NCI-H2196 treated with DMSO at 0.1 percent for 48 hours (cell line): ENCODE measurements at regions not wholly inside any gene's neighbourhood (a gene's known extent, or its start where the extent isn't known, plus 50 kb on each side); places are given as distances from the start of the nearest gene placed in this dataset.

Experiments
- DNase-seq: peaks from one replicate; lab custom pipeline; 2025; ENCODE audit not compliant: unreplicated experiment; lab: John Stamatoyannopoulos, UW

- no peak for DNase-seq
These were observed 180.0 kb upstream of the BMPER start for GRCh38 chr7:33725111-33726025.

DNA sequence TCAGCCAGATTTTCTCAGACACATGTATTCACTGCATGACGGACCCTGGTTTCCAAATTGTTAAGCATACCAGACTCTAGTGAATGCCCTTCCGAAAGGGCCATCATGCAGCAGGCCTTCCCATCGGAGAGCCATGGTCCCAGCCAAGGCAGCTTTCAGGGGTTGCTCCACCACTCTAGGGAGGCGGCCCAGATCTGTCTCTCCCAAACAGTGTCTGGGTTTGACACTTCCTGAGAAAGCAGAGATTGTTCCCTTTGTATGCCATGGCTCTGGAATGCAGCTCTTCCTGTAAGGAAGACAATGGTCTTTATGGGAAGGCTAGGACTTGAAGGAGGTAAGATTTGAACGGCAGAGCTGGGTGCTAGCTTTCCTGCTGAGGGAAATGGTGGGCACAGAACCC lies 178.8 kb upstream of the BMPER start:
- no peak for DNase-seq

DNA sequence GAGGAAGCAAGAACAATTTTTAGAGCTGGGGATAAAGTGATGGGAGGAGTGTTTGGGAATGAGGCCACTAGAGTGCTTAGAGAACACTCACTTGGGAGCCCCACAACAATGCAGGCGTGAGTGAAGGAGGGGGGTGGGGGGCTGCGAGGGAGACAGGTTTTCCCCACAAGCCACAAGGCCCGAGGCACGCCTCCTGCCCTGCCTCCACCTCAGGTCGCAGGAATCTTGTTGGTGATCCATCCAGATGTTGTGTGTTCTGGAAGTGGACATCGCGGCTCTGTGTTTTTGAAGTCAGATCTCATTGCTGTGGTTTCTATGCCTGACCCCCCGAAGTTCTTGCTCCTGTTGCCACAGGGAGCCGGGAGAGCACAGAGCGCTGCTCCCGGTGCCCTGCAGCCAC lies 178.0 kb upstream of the BMPER start:
- no peak for DNase-seq

DNA sequence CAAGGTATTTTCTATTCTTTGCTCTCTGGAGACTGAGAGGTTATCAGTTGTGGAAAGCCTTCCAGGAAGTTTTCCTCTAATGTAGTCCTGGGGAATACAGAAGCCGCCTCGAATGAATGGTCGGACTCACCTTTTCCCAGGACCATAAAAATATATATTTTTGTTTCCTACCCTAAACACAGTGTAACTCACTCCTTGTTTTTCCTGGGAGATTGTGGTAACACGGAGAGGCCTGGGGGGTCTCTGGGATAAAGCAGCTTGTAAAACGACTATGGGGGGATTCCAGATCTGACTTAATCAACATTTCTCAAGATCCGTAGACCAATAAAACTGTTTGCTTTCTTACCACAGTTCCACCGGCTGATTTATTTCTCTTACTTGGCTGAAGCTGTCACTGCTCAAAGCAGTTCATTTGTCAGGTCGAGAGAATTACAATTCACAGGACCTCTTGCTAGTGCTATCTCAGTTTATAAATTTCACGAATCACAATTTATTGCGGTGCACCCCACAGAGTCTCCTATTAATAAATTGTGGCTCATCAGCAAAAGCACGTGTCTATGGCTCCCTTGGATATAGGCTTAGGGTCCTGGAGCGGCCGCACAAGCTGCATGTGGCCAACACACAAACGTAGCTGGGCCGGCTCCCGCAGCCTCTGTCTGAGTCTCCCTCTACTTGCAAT lies 176.3 kb upstream of the BMPER start:
- DNase-seq: no peak

GRCh38 chr7:33729726-33730125 lies 175.6 kb upstream of the BMPER start:
- no peak for DNase-seq

- DNase-seq: no peak
These were observed 174.4 kb upstream of the BMPER start for GRCh38 chr7:33730958-33731357.

- DNase-seq: no peak
These were observed 173.4 kb upstream of the BMPER start for GRCh38 chr7:33731912-33732311.

GRCh38 chr7:33732462-33732861 lies 172.9 kb upstream of the BMPER start:
- DNase-seq: no peak

GRCh38 chr7:33733870-33734650 lies 171.3 kb upstream of the BMPER start:
- no peak for DNase-seq

GRCh38 chr7:33735403-33735802 lies 169.9 kb upstream of the BMPER start:
- DNase-seq: no peak

DNA sequence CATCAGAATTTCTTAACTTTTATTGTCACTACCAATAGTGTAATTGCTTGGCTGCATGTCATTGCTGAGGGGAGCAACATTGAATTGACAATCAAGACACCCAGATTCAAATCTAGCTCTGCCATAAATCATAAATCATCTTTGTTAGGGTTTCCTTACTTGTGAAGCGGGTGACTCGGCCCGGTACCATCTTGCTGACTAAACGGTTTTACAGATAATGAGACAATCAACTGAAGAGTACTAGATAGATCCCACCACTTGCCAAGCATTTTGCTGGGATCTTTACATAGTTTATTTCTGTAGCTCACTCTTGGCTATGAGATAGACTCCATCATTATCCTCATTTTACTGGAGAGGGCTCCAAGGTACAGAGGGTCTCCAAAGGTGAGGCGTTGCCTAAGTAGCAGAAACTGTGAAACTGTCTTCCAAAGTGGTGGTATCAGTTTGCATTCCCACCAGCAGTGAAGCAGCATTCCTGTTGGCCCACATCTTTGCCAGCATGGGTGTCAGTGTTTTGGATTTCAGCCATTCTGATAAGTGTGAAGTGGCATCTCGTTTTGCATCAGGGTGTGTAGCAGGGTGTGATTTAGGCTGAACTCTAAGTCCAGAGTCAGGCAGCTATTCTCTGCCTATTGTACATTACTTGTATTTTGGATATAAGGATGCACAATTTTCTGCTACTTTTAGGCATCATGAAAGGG lies 168.7 kb upstream of the BMPER start:
- no peak for DNase-seq

GRCh38 chr7:33738260-33738935 lies 166.9 kb upstream of the BMPER start:
- DNase-seq: no peak

GRCh38 chr7:33739286-33739685 lies 166.1 kb upstream of the BMPER start:
- DNase-seq: no peak

- DNase-seq: no peak
These were observed 162.8 kb upstream of the BMPER start for GRCh38 chr7:33742521-33742920.

DNA sequence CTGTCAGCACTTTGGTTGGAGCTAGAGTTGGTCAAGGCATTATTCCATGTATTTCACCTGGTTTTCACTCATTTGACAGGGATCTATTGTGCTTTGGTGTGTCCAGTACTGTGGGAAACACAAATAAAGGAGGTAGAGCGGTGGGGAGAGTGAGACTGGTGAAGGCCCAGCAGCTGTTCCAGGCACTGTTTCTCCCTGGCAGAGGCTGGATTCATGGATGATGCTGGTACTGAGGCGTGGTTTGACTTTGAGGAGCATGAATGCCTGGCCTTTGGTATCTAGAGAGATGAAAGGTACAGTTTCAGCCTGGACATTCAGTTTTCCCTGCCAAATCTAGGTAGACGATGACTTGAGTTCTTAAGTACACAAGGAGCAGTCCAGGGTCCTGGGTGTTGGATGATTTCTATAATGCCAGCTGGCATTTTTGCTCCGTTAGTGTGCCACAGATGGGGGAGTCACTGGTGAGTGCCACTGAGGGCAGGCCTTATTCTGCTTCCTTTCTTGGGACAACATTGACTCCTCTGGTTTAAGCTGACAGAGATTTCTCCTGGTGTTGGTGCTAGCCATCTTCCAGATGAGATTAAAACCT lies 162.2 kb upstream of the BMPER start:
- no peak for DNase-seq

GRCh38 chr7:33743594-33743993 lies 161.7 kb upstream of the BMPER start:
- DNase-seq: no peak

DNA sequence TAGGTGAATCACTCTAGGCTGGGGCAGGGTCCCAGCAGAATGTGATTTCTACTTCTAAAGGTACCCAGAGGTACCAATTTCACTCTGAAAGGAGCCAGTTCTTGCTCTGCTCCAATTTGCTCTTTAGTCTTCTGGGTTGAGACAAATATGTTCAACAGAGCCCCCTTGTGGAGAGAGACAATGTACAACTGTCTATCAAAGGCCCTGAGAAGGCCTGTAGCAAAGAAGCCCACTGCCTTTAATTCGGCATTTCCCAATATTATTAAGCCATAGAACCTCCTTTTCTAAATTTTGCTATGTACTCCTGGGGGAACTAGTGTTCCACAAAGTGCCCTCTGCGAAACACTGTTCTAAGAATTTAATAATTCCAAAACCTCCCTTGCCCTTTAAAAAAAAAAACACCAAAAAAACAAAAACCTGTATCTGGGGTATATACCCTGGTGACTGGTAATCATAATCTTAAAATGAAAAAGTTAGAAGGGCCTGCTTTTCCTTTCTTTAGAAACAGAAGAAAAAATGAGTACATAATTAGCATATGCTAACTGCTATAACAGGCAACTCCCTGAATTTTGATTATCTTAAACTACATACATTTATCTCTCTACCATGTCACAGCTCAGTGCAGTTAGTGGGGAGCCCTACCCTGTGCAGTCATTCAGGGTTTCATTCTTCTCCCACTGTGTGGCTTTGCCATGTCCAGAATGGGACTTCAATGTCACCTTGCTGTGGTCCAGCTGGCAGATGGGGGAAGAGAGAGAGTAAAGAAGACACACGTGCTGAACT lies 160.9 kb upstream of the BMPER start:
- DNase-seq: no peak

GRCh38 chr7:33745934-33746333 lies 159.4 kb upstream of the BMPER start:
- DNase-seq: no peak

GRCh38 chr7:33748793-33749192 lies 156.5 kb upstream of the BMPER start:
- no peak for DNase-seq
